HEK293T (cell line): ENCODE measurements at regions not wholly inside any gene's neighbourhood (a gene's known extent, or its start where the extent isn't known, plus 50 kb on each side); places are given as distances from the start of the nearest gene placed in this dataset.
"Not testable (repeated sequence)": the region's sequence is repeated elsewhere in the genome, so short reads cannot be mapped to it uniquely, and the experiment has no call there.

Source experiments
- CTCF ChIA-PET: fragments of 350-600 bp; formaldehyde crosslinking; extraction: SDS; loops from one replicate; lab custom pipeline; 2021; ENCODE audit warnings: antibody characterized with exemption, inconsistent platforms; lab: Yijun Ruan, JAX
- POLR2A ChIA-PET: fragments of 350-600 bp; formaldehyde crosslinking; extraction: SDS; loops from one replicate; lab custom pipeline; 2020; ENCODE audit warnings: antibody characterized with exemption, inconsistent platforms; lab: Yijun Ruan, JAX
- DNase-seq: peaks from one replicate; pipeline ENCODE4 v3.0.0; 2012; ENCODE audit warnings: mixed read lengths; ENCODE audit errors: extremely low spot score
- ARNT ChIP-seq: fragments of 450-650 bp; IDR thresholded peaks from 2 replicates; pipeline ENCODE4 v1.6.1; 2017; ENCODE audit warnings: mild to moderate bottlenecking
- BHLHE40 ChIP-seq: fragments of 450-650 bp; IDR thresholded peaks from 2 replicates; pipeline ENCODE4 v1.6.1; 2016; ENCODE audit warnings: mild to moderate bottlenecking, moderate library complexity, borderline replicate concordance
- CTBP1 ChIP-seq: fragments of 450-650 bp; IDR thresholded peaks from 2 replicates; pipeline ENCODE4 v1.6.1; 2016; ENCODE audit warnings: borderline replicate concordance
- ELF4 ChIP-seq: fragments of 450-650 bp; IDR thresholded peaks from 2 replicates; pipeline ENCODE4 v1.6.1; 2017; ENCODE audit warnings: antibody characterized with exemption
- FOXA1 ChIP-seq: fragments of 450-650 bp; IDR thresholded peaks from 2 replicates; pipeline ENCODE4 v1.6.1; 2016; ENCODE audit warnings: mild to moderate bottlenecking
- FOXK2 ChIP-seq: fragments of 450-650 bp; IDR thresholded peaks from 2 replicates; pipeline ENCODE4 v1.6.1; 2016; ENCODE audit warnings: mild to moderate bottlenecking
- FOXM1 ChIP-seq: fragments of 450-650 bp; IDR thresholded peaks from 2 replicates; pipeline ENCODE4 v1.6.1; 2017; ENCODE audit warnings: mild to moderate bottlenecking, borderline replicate concordance
- HDGF ChIP-seq: fragments of 450-650 bp; IDR thresholded peaks from 2 replicates; pipeline ENCODE4 v1.6.1; 2017; ENCODE audit warnings: antibody characterized with exemption, borderline replicate concordance
- L3MBTL2 ChIP-seq: fragments of 450-650 bp; conservative IDR thresholded peaks from 2 replicates; pipeline ENCODE4 v1.6.1; 2016; ENCODE audit warnings: mild to moderate bottlenecking
- LEF1 ChIP-seq: fragments of 450-650 bp; IDR thresholded peaks from 2 replicates; pipeline ENCODE4 v1.6.1; 2017; ENCODE audit warnings: mild to moderate bottlenecking, borderline replicate concordance
- NFRKB ChIP-seq: fragments of 450-650 bp; IDR thresholded peaks from 2 replicates; pipeline ENCODE4 v1.6.1; 2016; ENCODE audit warnings: mild to moderate bottlenecking, moderate library complexity
- PKNOX1 ChIP-seq: fragments of 450-650 bp; IDR thresholded peaks from 2 replicates; pipeline ENCODE4 v1.6.1; 2016
- SP1 ChIP-seq: fragments of 450-650 bp; IDR thresholded peaks from 2 replicates; pipeline ENCODE4 v1.6.1; 2017
- SUZ12 ChIP-seq: fragments of 450-650 bp; IDR thresholded peaks from 2 replicates; pipeline ENCODE4 v1.6.1; 2016; ENCODE audit warnings: mild to moderate bottlenecking
- TARDBP ChIP-seq: fragments of 450-650 bp; IDR thresholded peaks from 2 replicates; pipeline ENCODE4 v1.6.1; 2016
- ZNF384 ChIP-seq: fragments of 450-650 bp; IDR thresholded peaks from 2 replicates; pipeline ENCODE4 v1.6.1; 2016

- TF ChIP-seq CTBP1 (no peak), FOXK2 (no peak), BHLHE40 (no peak), HDGF (no peak), SUZ12 (no peak), PKNOX1 (no peak), SP1 (no peak), L3MBTL2 (no peak), NFRKB (no peak), ZNF384 (no peak)
- no peak for DNase-seq
- ChIA-PET CTCF (no interaction called here), POLR2A (no interaction called here)
Measured at GRCh38 chr2:12014088-12014960, 267.9 kb downstream of the LPIN1 start.

GRCh38 chr2:12017499-12018157 is 271.2 kb downstream of the LPIN1 start:
- no peak for TF ChIP-seq ELF4
- TF ChIP-seq ZNF384 = no peak
- TF ChIP-seq CTBP1 = no peak
- DNase-seq = no peak
- POLR2A ChIA-PET = no interaction called here
- CTCF ChIA-PET = no interaction called here

GRCh38 chr2:12018726-12019125 is 272.3 kb downstream of the LPIN1 start:
- CTCF ChIA-PET, POLR2A ChIA-PET, DNase-seq: not testable (repeated sequence)

- DNase-seq = no peak
- ChIA-PET POLR2A (no interaction called here), CTCF (no interaction called here)
- no peak for TF ChIP-seq HDGF
Measured at GRCh38 chr2:12020833-12021469, 274.5 kb downstream of the LPIN1 start.

- CTCF ChIA-PET, DNase-seq, POLR2A ChIA-PET: not testable (repeated sequence)
Measured at GRCh38 chr2:12024197-12024907, 277.9 kb downstream of the LPIN1 start.

- CTCF ChIA-PET = interaction anchor here (0.6 kb wide), 2 partner anchors 245 to 904 kb away, joined by 4 to 5 read pairs; no protein-coding TSS in a partner anchor
- DNase-seq = no peak
- POLR2A ChIA-PET = no interaction called here
- TF ChIP-seq FOXA1 = no peak
- TF ChIP-seq SUZ12 = no peak
- TF ChIP-seq HDGF = no peak
- TF ChIP-seq FOXK2 = no peak
- no peak for TF ChIP-seq ARNT
- TF ChIP-seq ELF4 = no peak
- TF ChIP-seq BHLHE40 = no peak
- TF ChIP-seq TARDBP = no peak
- TF ChIP-seq PKNOX1 = no peak
- TF ChIP-seq CTBP1 = no peak
Measured at GRCh38 chr2:12027136-12027535, 280.7 kb downstream of the LPIN1 start.

- POLR2A ChIA-PET = no interaction called here
- TF ChIP-seq ELF4 (no peak), CTBP1 (no peak), ARNT (no peak), SUZ12 (no peak), HDGF (no peak), LEF1 (no peak), SP1 (no peak), PKNOX1 (no peak), BHLHE40 (no peak), L3MBTL2 (no peak), NFRKB (no peak), TARDBP (no peak), FOXA1 (no peak), FOXM1 (no peak), FOXK2 (no peak), ZNF384 (no peak)
- no peak for DNase-seq
- CTCF ChIA-PET = no interaction called here
Measured at GRCh38 chr2:12031866-12032265, 285.4 kb downstream of the LPIN1 start.
